DMS 273 (cell line): ENCODE measurements at regions not wholly inside any gene's neighbourhood (a gene's known extent, or its start where the extent isn't known, plus 50 kb on each side); places are given as distances from the start of the nearest gene placed in this dataset.
"Not testable (repeated sequence)": the region's sequence is repeated elsewhere in the genome, so short reads cannot be mapped to it uniquely, and the experiment has no call there.

Source experiments
- DNase-seq: peaks from one replicate; lab custom pipeline; 2025; ENCODE audit not compliant: unreplicated experiment; lab: John Stamatoyannopoulos, UW

GRCh38 chr13:50156140-50156539 lies 140.9 kb downstream of the KCNRG start:
- DNase-seq, result no peak

GRCh38 chr13:50156561-50157127 lies 141.4 kb downstream of the KCNRG start:
- no peak for DNase-seq

GRCh38 chr13:50158385-50159165 lies 143.3 kb downstream of the KCNRG start:
- no peak for DNase-seq

GRCh38 chr13:50159607-50160006 lies 144.4 kb downstream of the KCNRG start:
- no peak for DNase-seq

GRCh38 chr13:50161052-50161451 lies 145.8 kb downstream of the KCNRG start:
- no peak for DNase-seq

GRCh38 chr13:50162001-50162400 lies 146.8 kb downstream of the KCNRG start:
- no peak for DNase-seq

GRCh38 chr13:50162567-50162966 lies 147.3 kb downstream of the KCNRG start:
- DNase-seq, result no peak

GRCh38 chr13:50167224-50167947 lies 152.1 kb downstream of the KCNRG start:
- DNase-seq, result no peak

- no peak for DNase-seq
Measured at GRCh38 chr13:50167967-50168366, 152.7 kb downstream of the KCNRG start.

GRCh38 chr13:50168786-50169185 lies 153.5 kb downstream of the KCNRG start:
- no peak for DNase-seq

GRCh38 chr13:50170447-50171037 lies 155.3 kb downstream of the KCNRG start:
- no peak for DNase-seq

- DNase-seq, result no peak
Measured at GRCh38 chr13:50171590-50172282, 156.5 kb downstream of the KCNRG start.

- not testable (repeated sequence) for DNase-seq
Measured at GRCh38 chr13:50173045-50173444, 157.8 kb downstream of the KCNRG start.

- no peak for DNase-seq
Measured at GRCh38 chr13:50174630-50175029, 159.4 kb downstream of the KCNRG start.

- DNase-seq, result no peak
Measured at GRCh38 chr13:50179977-50180376, 164.7 kb downstream of the KCNRG start.

GRCh38 chr13:50185769-50186763 lies 170.8 kb downstream of the KCNRG start:
- DNase-seq, result not testable (repeated sequence)

GRCh38 chr13:50187352-50188029 lies 172.2 kb downstream of the KCNRG start:
- no peak for DNase-seq

GRCh38 chr13:50188696-50189095 lies 173.5 kb downstream of the KCNRG start:
- no peak for DNase-seq

- peak; percentile 4 for DNase-seq
Measured at GRCh38 chr13:50189450-50189849, 174.2 kb downstream of the KCNRG start.
